MCF 10A (cell line): ENCODE measurements at regions not wholly inside any gene's neighbourhood (a gene's known extent, or its start where the extent isn't known, plus 50 kb on each side); places are given as distances from the start of the nearest gene placed in this dataset.

ENCODE experiments used
- BruUV-seq: library from RNA; stranded (reverse); fragments of 400-500 nt; replicated peaks from 2 replicates; lab custom pipeline; 2021; lab: Mats Ljungman, UMichigan
- CTCF ChIA-PET: fragments of 300-600 bp; sonication (Branson Sonifier 250); formaldehyde crosslinking; extraction: SDS; loops from one replicate; lab custom pipeline; 2021; ENCODE audit warnings: antibody characterized with exemption, inconsistent platforms; lab: Yijun Ruan, JAX
- POLR2A ChIA-PET: fragments of 300-600, 350-650 bp; sonication (Branson Sonifier 250); formaldehyde crosslinking; extraction: SDS; loops from one replicate; lab custom pipeline; 2020; ENCODE audit warnings: antibody characterized with exemption, inconsistent platforms; lab: Yijun Ruan, JAX
- DNase-seq: peaks from one replicate; pipeline ENCODE4 v3.0.0-alpha.2; 2018; ENCODE audit not compliant: unreplicated experiment
- H3K27ac Mint-ChIP-seq: one replicate; pipeline ENCODE4 v1.8.0; 2022; ENCODE audit warnings: mild to moderate bottlenecking, low read depth, mixed read lengths; ENCODE audit not compliant: unreplicated experiment
- H3K27me3 Mint-ChIP-seq: one replicate; pipeline ENCODE4 v1.8.0; 2022; ENCODE audit warnings: mixed read lengths; ENCODE audit not compliant: insufficient read depth, unreplicated experiment
- H3K36me3 Mint-ChIP-seq: one replicate; pipeline ENCODE4 v1.8.0; 2022; ENCODE audit warnings: mild to moderate bottlenecking, moderate library complexity, mixed read lengths; ENCODE audit not compliant: insufficient read depth, unreplicated experiment
- H3K4me1 Mint-ChIP-seq: one replicate; pipeline ENCODE4 v1.8.0; 2022; ENCODE audit warnings: mixed read lengths; ENCODE audit not compliant: insufficient read depth, unreplicated experiment
- H3K4me3 Mint-ChIP-seq: one replicate; pipeline ENCODE4 v1.8.0; 2022; ENCODE audit warnings: mild to moderate bottlenecking, moderate library complexity, mixed read lengths; ENCODE audit not compliant: unreplicated experiment
- H3K9me3 Mint-ChIP-seq: one replicate; pipeline ENCODE4 v1.8.0; 2022; ENCODE audit warnings: mixed read lengths; ENCODE audit not compliant: unreplicated experiment
- intact Hi-C: fragments of 100-400 bp; cut with micrococcal nuclease; formaldehyde crosslinking; loops from 2 replicates; pipeline ENCODE4 v1.14.1; 2022
- TF ChIP-seq, protein P1 (sequence below): fragments of 200-600 bp; IDR thresholded peaks from one replicate; pipeline ENCODE4 v1.8.0; 2022; ENCODE audit warnings: antibody characterized with exemption, mild to moderate bottlenecking; ENCODE audit not compliant: unreplicated experiment

- H3K4me1 Mint-ChIP-seq: peaks cover 15% of the 10 kb centered on the region
- DNase-seq: no peak
- no peaks in the 10 kb centered on the region for H3K9me3 Mint-ChIP-seq
- ChIA-PET POLR2A (interaction anchor here (2.8 kb wide), 1 partner anchor 339 kb away, joined by 12 read pairs; the partner anchor contains the start of gene TLE3), CTCF (no interaction called here)
- TF ChIP-seq, protein P1, sequence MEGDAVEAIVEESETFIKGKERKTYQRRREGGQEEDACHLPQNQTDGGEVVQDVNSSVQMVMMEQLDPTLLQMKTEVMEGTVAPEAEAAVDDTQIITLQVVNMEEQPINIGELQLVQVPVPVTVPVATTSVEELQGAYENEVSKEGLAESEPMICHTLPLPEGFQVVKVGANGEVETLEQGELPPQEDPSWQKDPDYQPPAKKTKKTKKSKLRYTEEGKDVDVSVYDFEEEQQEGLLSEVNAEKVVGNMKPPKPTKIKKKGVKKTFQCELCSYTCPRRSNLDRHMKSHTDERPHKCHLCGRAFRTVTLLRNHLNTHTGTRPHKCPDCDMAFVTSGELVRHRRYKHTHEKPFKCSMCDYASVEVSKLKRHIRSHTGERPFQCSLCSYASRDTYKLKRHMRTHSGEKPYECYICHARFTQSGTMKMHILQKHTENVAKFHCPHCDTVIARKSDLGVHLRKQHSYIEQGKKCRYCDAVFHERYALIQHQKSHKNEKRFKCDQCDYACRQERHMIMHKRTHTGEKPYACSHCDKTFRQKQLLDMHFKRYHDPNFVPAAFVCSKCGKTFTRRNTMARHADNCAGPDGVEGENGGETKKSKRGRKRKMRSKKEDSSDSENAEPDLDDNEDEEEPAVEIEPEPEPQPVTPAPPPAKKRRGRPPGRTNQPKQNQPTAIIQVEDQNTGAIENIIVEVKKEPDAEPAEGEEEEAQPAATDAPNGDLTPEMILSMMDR: no peak
- peaks cover 7% of the 10 kb centered on the region for H3K36me3 Mint-ChIP-seq
- no peak overlapping the region for H3K27ac Mint-ChIP-seq
- peaks cover 30% of the 10 kb centered on the region for H3K27me3 Mint-ChIP-seq
- intact Hi-C loops: no loop called here
- no TSS peak for BruUV-seq
- H3K4me3 Mint-ChIP-seq: no peak overlapping the region
Measured at GRCh38 chr15:70436428-70436827, 326.9 kb downstream of the UACA start.

GRCh38 chr15:70435872-70436271 is 327.5 kb downstream of the UACA start:
- TF ChIP-seq, protein P1: no peak

GRCh38 chr15:70435369-70435768 is 328.0 kb downstream of the UACA start:
- peaks cover 7% of the 10 kb centered on the region for H3K36me3 Mint-ChIP-seq
- no TSS peak for BruUV-seq
- H3K9me3 Mint-ChIP-seq: no peaks in the 10 kb centered on the region
- no peak overlapping the region for H3K27ac Mint-ChIP-seq
- peaks cover 15% of the 10 kb centered on the region for H3K4me1 Mint-ChIP-seq
- CTCF ChIA-PET: no interaction called here
- H3K4me3 Mint-ChIP-seq: no peak overlapping the region
- peaks cover 20% of the 10 kb centered on the region for H3K27me3 Mint-ChIP-seq
- TF ChIP-seq, protein P1: no peak
- POLR2A ChIA-PET: no interaction called here
- DNase-seq: no peak
- intact Hi-C loops: no loop called here

More at GRCh38 chr15:70435872-70436271, 327.5 kb downstream of the UACA start:
- no peak overlapping the region for H3K27ac Mint-ChIP-seq
- H3K27me3 Mint-ChIP-seq: peaks cover 25% of the 10 kb centered on the region
- no peaks in the 10 kb centered on the region for H3K9me3 Mint-ChIP-seq
- no peak for DNase-seq
- intact Hi-C loops: no loop called here
- H3K4me3 Mint-ChIP-seq: no peak overlapping the region
- ChIA-PET CTCF (no interaction called here), POLR2A (no interaction called here)
- BruUV-seq: no TSS peak
- peaks cover 7% of the 10 kb centered on the region for H3K36me3 Mint-ChIP-seq
- H3K4me1 Mint-ChIP-seq: peaks cover 15% of the 10 kb centered on the region

DNA sequence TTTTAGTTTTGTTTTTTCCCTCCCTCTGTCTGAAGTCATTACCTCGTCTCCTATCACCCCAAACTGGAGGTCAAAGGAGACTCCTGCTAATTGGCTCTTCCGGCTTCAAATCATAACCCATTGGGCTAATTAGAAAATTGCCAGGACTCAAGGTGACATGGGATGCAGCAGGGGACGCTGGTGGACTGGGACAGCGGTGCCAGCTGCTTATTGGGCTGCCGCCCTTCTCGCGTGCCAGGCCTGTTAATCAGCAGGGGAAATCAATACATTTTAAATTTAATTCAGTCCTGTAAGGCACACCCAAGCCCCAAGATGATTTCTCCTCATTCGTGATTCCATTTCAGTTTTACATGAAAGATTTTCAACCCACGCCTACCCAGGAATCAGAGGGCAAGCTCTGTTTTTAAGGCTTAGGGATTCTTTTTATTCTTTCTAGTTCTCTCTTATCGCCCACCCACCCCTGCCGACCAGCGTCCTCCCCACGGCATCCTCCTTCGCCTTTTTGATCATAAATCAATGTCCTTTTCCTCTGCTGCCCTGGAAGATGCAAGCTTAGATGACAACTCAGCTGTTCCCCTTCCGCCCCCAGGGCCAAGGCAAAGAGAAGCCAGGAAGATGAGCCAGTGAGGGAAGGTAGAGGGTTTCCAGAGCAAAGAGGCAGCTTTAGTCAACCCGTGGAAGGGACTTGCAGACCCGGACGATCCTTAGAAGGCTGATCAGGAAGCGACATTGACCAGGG is 329.6 kb downstream of the UACA start:
- Mint-ChIP-seq H3K36me3 (peaks cover 7% of the 10 kb centered on the region), H3K27ac (no peak overlapping the region), H3K4me3 (no peak overlapping the region), H3K9me3 (no peaks in the 10 kb centered on the region), H3K27me3 (peaks cover 17% of the 10 kb centered on the region), H3K4me1 (peaks cover 23% of the 10 kb centered on the region)
- no peak for DNase-seq
- TF ChIP-seq, protein P1: no peak
- ChIA-PET CTCF (interaction anchor here (0.6 to 1.1 kb wide), 2 partner anchors 310 to 1376 kb away, joined by 3 to 4 read pairs; no protein-coding TSS in a partner anchor), POLR2A (no interaction called here)
- intact Hi-C loops: no loop called here
- BruUV-seq: no TSS peak
